Activated naive CD4-positive, alpha-beta T cell treated with anti-CD3 and anti-CD28 coated beads, Interleukin-2, amount 50 U/mL, for 24 hours (primary cell): ENCODE measurements at regions not wholly inside any gene's neighbourhood (a gene's known extent, or its start where the extent isn't known, plus 50 kb on each side); places are given as distances from the start of the nearest gene placed in this dataset.
"Not testable (repeated sequence)": the region's sequence is repeated elsewhere in the genome, so short reads cannot be mapped to it uniquely, and the experiment has no call there.

Experiments used
- H3K27ac Mint-ChIP-seq: one replicate; pipeline ENCODE4 v1.8.0; 2021; ENCODE audit warnings: mild to moderate bottlenecking, mixed read lengths
- H3K27me3 Mint-ChIP-seq: one replicate; pipeline ENCODE4 v1.8.0; 2021; ENCODE audit warnings: mixed read lengths
- H3K36me3 Mint-ChIP-seq: one replicate; pipeline ENCODE4 v1.8.0; 2021; ENCODE audit warnings: mixed read lengths
- H3K4me1 Mint-ChIP-seq: one replicate; pipeline ENCODE4 v1.8.0; 2021; ENCODE audit warnings: mixed read lengths
- H3K4me3 Mint-ChIP-seq: one replicate; pipeline ENCODE4 v1.8.0; 2021; ENCODE audit warnings: mild to moderate bottlenecking, mixed read lengths
- H3K9me3 Mint-ChIP-seq: one replicate; pipeline ENCODE4 v1.8.0; 2021; ENCODE audit warnings: mixed read lengths

DNA sequence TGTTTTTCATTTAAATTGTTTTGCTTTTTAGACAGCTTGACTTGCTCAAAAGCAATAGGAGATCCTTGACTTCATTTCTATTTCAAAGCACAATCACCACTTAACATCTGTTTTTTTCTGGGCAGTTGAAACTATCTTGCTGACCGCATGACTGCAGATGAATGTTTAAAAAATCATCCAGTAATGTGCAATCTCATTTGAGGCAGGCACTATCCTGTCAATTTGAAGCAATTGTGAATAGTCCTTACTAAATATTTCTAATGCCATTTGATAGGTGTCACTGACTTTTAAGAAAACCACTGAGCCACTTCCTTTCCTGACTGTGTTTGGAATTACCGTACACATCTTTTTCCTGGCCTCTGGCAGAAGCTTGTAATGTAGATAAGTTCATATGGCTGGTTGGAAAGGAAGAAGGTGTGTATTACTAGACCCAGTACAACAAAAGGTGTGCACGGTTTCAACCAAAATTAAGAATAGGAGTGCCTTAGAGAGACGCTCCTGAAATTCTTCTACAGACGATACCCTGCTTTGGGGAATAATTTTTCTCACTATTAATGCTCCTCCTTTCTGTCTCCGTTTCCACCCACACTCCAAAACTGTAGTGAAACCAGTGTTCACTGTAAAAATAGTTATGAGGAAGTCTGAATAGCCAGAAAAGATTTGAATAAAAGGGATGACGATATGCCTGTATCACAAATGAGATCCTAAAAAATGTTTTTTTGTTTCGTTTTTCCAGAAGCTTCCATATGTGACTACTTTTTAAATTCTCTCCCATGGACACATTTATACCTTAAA is 136.7 kb upstream of the MOCS2 start:
- Mint-ChIP-seq H3K27me3 (peaks cover 3% of the 10 kb centered on the region), H3K4me1 (peaks cover 5% of the 10 kb centered on the region), H3K36me3 (no peaks in the 10 kb centered on the region), H3K4me3 (no peak overlapping the region), H3K27ac (no peak overlapping the region), H3K9me3 (no peaks in the 10 kb centered on the region)

- Mint-ChIP-seq H3K36me3 (no peaks in the 10 kb centered on the region), H3K27ac (no peak overlapping the region), H3K4me3 (no peak overlapping the region), H3K27me3 (peaks cover 3% of the 10 kb centered on the region), H3K4me1 (peaks cover 5% of the 10 kb centered on the region), H3K9me3 (no peaks in the 10 kb centered on the region)
These were observed 140.1 kb upstream of the MOCS2 start for GRCh38 chr5:53249529-53250200.

GRCh38 chr5:53250201-53250550 is 140.6 kb upstream of the MOCS2 start:
- Mint-ChIP-seq H3K4me1 (peaks cover 5% of the 10 kb centered on the region), H3K27me3 (peaks cover 3% of the 10 kb centered on the region), H3K9me3 (no peaks in the 10 kb centered on the region), H3K27ac (no peak overlapping the region), H3K4me3 (no peak overlapping the region), H3K36me3 (no peaks in the 10 kb centered on the region)

- H3K27me3 Mint-ChIP-seq: peaks cover 1% of the 10 kb centered on the region
- peaks cover 6% of the 10 kb centered on the region for H3K9me3 Mint-ChIP-seq
- H3K36me3 Mint-ChIP-seq: no peaks in the 10 kb centered on the region
- H3K4me1 Mint-ChIP-seq: no peaks in the 10 kb centered on the region
- H3K27ac Mint-ChIP-seq: no peak overlapping the region
- H3K4me3 Mint-ChIP-seq: no peak overlapping the region
These were observed 143.9 kb upstream of the MOCS2 start for GRCh38 chr5:53253421-53253871.

DNA sequence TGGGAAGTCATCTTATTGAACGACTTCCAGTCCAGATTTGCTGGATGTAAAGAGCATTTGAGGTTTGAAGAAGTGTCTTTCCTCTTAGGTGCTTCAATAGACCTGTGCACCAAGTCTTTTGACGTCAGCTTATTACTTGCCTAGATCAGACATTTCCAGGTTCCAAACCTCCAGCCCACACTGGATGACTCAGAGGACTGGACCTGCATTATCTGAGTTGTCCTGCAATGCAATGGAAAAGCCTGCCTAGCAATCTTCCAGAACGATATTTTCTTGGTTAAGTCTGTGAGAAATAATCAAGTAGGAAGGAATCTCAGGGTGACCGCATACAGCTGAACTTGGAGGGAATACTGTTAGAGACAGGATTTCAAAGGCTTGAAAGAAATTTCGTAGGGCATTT is 147.2 kb upstream of the MOCS2 start:
- H3K27me3 Mint-ChIP-seq: no peaks in the 10 kb centered on the region
- H3K4me3 Mint-ChIP-seq: no peak overlapping the region
- no peaks in the 10 kb centered on the region for H3K4me1 Mint-ChIP-seq
- no peak overlapping the region for H3K27ac Mint-ChIP-seq
- peaks cover 6% of the 10 kb centered on the region for H3K9me3 Mint-ChIP-seq
- H3K36me3 Mint-ChIP-seq: no peaks in the 10 kb centered on the region

- H3K4me3 Mint-ChIP-seq: no peak overlapping the region
These were observed 148.3 kb upstream of the MOCS2 start for GRCh38 chr5:53257806-53258373.

GRCh38 chr5:53259176-53259575 is 149.6 kb upstream of the MOCS2 start:
- Mint-ChIP-seq H3K27me3 (no peaks in the 10 kb centered on the region), H3K4me1 (no peaks in the 10 kb centered on the region), H3K36me3 (no peaks in the 10 kb centered on the region), H3K27ac (no peak overlapping the region), H3K4me3 (no peak overlapping the region), H3K9me3 (peaks cover 6% of the 10 kb centered on the region)

More at GRCh38 chr5:53257806-53258373, 148.3 kb upstream of the MOCS2 start:
- Mint-ChIP-seq H3K27me3 (no peaks in the 10 kb centered on the region), H3K27ac (no peak overlapping the region), H3K9me3 (peaks cover 6% of the 10 kb centered on the region), H3K36me3 (no peaks in the 10 kb centered on the region), H3K4me1 (no peaks in the 10 kb centered on the region)

DNA sequence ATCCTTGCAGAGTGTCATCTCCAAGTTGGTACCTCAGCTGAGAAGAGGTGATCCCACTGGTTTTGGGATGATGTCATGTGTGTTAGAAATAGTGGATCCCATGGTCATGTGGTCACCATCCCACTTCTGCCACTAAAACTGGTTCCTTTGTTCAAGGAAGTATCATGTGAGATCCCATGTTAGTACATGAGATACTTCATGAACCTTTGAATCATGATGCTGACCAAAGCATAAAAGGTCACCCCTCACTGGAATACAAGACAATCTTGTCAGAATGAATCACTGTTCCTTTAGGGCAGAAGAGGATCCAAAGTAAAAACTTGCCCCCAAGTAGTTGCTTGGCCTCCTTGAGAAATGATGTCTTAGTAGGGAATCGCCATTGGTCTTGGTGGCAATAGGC is 150.9 kb upstream of the MOCS2 start:
- Mint-ChIP-seq H3K27ac (no peak overlapping the region), H3K4me1 (no peaks in the 10 kb centered on the region), H3K9me3 (peaks cover 6% of the 10 kb centered on the region), H3K27me3 (peaks cover under 1% of the 10 kb centered on the region), H3K4me3 (no peak overlapping the region), H3K36me3 (no peaks in the 10 kb centered on the region)

- no peaks in the 10 kb centered on the region for H3K4me1 Mint-ChIP-seq
- H3K4me3 Mint-ChIP-seq: no peak overlapping the region
- no peak overlapping the region for H3K27ac Mint-ChIP-seq
- peaks cover 3% of the 10 kb centered on the region for H3K27me3 Mint-ChIP-seq
- peaks cover 6% of the 10 kb centered on the region for H3K9me3 Mint-ChIP-seq
- H3K36me3 Mint-ChIP-seq: no peaks in the 10 kb centered on the region
These were observed 151.7 kb upstream of the MOCS2 start for GRCh38 chr5:53261245-53261644.

DNA sequence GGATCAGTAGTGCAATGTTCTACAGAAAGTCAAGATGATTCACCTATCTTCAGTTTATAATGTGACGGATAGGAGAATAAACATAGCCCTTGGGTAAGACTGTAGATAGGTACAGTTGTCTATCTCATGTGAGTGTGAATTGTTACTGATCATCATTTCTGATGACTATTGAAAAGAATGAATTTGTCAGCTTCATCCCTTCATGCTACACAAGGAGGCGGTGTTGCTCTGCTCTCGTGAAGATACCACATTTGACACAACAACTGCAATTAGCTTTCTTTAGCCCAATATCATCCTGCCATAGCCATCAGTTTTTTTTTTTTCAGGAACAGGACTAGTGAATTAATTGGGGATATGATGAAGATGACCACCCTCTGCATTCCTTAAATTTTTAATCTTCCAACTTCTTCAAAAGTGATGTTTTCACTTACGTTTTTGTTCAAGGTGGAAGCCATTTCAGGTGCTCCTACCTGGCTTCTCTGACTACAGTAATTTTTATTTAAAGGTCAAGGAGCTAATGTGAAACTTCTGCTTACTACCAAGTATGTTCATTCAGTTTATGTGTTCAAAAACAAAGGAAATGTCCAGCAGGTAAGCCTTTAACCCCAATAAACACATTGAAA is 152.9 kb upstream of the MOCS2 start:
- H3K27me3 Mint-ChIP-seq: peaks cover 6% of the 10 kb centered on the region
- H3K36me3 Mint-ChIP-seq: no peaks in the 10 kb centered on the region
- peaks cover 6% of the 10 kb centered on the region for H3K9me3 Mint-ChIP-seq
- no peaks in the 10 kb centered on the region for H3K4me1 Mint-ChIP-seq
- H3K4me3 Mint-ChIP-seq: no peak overlapping the region
- H3K27ac Mint-ChIP-seq: no peak overlapping the region

GRCh38 chr5:53263151-53263550 is 153.6 kb upstream of the MOCS2 start:
- no peak overlapping the region for H3K4me3 Mint-ChIP-seq
- H3K36me3 Mint-ChIP-seq: no peaks in the 10 kb centered on the region
- no peak overlapping the region for H3K27ac Mint-ChIP-seq
- peaks cover 6% of the 10 kb centered on the region for H3K27me3 Mint-ChIP-seq
- H3K9me3 Mint-ChIP-seq: peaks cover 2% of the 10 kb centered on the region
- no peaks in the 10 kb centered on the region for H3K4me1 Mint-ChIP-seq

DNA sequence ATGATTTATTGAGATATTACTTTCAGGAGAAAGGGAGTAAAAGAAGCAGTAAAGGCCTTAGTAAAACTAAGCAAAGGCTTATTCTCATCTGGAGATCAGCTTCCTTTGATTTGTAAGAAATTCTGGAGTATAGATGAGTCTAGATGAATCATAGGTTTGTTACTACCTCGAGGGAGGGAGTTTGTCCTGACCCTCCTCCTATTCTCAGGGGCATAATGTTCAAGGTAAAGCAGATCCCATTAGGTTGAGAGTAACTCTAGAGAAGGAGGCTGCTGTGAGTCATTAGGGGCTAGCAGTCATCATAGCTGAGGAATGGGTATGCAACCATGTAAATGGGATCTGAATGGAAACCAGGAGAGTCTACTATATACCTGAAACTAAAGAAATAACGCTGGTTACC is 155.5 kb upstream of the MOCS2 start:
- H3K36me3 Mint-ChIP-seq: no peaks in the 10 kb centered on the region
- H3K9me3 Mint-ChIP-seq: no peaks in the 10 kb centered on the region
- H3K27me3 Mint-ChIP-seq: peaks cover 6% of the 10 kb centered on the region
- no peak overlapping the region for H3K27ac Mint-ChIP-seq
- no peak overlapping the region for H3K4me3 Mint-ChIP-seq
- no peaks in the 10 kb centered on the region for H3K4me1 Mint-ChIP-seq

GRCh38 chr5:53268241-53268640 is 158.7 kb upstream of the MOCS2 start:
- not testable (repeated sequence) for H3K27ac Mint-ChIP-seq, H3K4me3 Mint-ChIP-seq, H3K27me3 Mint-ChIP-seq, H3K9me3 Mint-ChIP-seq, H3K36me3 Mint-ChIP-seq, H3K4me1 Mint-ChIP-seq

DNA sequence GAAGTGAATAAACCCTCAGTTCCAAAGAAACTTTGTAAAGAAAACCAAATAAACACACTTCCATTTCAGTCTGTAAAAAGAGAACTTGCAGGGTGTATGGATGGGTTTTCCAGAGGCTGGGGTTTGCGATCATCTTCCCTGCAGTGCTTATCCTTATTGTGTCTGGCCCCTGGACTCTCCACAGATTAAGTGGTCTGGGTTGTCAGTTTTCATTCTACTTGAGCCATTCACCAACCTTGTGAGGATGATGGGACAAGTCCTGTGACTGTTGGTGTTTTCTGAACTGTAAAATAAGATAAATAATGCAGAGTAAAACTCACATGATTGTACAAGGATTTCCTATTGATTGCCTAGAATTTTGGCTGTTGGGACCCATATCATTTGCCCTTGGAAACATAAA is 166.1 kb upstream of the MOCS2 start:
- Mint-ChIP-seq H3K27me3 (no peaks in the 10 kb centered on the region), H3K27ac (no peak overlapping the region), H3K36me3 (no peaks in the 10 kb centered on the region), H3K4me3 (no peak overlapping the region), H3K9me3 (no peaks in the 10 kb centered on the region), H3K4me1 (no peaks in the 10 kb centered on the region)

- Mint-ChIP-seq H3K27ac (no peak overlapping the region), H3K27me3 (no peaks in the 10 kb centered on the region), H3K9me3 (no peaks in the 10 kb centered on the region), H3K4me3 (no peak overlapping the region), H3K4me1 (no peaks in the 10 kb centered on the region), H3K36me3 (no peaks in the 10 kb centered on the region)
These were observed 167.3 kb upstream of the MOCS2 start for GRCh38 chr5:53276825-53277224.

DNA sequence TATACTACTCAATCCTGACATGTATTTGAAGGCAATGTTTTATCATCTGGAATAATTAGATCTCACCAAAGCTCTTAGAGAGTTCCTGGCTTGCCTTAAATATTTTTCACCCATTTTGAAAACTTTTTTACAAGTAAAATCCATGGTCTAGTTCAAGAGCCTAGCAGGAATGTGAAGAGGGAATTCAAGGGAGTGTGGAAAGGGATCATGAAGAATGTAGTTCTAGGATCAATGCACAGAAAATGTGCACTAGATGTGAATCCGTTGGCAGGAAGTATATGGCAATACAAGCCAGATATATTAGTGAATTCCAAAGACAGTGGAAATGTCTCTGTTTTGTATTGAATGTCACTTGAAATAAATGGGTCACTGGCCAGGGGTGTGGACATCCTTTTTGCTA is 167.9 kb upstream of the MOCS2 start:
- Mint-ChIP-seq H3K4me3 (no peak overlapping the region), H3K4me1 (no peaks in the 10 kb centered on the region), H3K27me3 (no peaks in the 10 kb centered on the region)

More for the DNA sequence above, 167.9 kb upstream of the MOCS2 start:
- H3K27ac Mint-ChIP-seq: no peak overlapping the region
- no peaks in the 10 kb centered on the region for H3K9me3 Mint-ChIP-seq
- no peaks in the 10 kb centered on the region for H3K36me3 Mint-ChIP-seq
